RKO (cell line): ENCODE measurements at regions not wholly inside any gene's neighbourhood (a gene's known extent, or its start where the extent isn't known, plus 50 kb on each side); places are given as distances from the start of the nearest gene placed in this dataset.

Source experiments
- DNase-seq: peaks from one replicate; pipeline ENCODE4 v3.0.0-alpha.2; 2016; ENCODE audit warnings: low spot score

DNA sequence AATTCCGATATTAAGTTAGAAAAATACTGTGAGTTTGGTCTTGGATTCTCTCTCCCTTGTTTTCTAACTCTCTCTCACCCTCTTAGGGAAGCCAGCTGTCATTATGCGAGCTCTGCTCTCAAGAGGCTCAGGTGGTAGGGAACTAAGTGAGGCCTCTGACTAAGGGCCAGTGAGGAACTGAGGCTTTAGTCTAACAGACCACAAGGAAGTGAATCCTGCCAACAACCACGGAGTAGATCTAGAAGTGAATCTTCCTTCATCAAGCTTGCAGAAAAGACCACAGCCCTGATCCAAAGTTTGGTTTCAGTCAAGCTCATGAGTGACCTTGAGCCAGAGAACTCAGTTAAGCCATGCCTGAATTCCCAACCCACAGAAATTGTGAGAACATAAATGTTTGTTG, 180.1 kb upstream of the PRMT6 start:
- DNase-seq: no peak

DNA sequence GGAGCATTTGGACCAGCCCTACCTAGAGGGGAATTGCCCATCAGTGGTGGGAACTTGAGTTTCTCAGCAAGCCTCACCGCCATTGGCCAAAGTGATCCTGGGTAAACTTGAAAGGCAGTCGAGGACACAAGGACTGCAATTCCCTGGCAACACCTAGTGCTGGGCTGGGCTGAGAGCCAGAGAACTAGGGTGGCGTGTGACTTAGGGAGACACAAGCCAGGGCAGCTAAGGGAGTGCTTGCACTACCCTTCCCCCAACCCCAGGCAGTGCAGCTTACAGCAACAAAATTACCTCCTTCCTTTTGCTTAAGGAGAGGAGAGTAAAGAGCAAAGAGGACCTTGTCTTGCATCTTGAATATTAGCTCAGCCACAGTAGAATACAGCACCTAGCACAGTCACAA, 176.9 kb upstream of the PRMT6 start:
- no peak for DNase-seq

- no peak for DNase-seq
Measured at GRCh38 chr1:106880226-106880625, 176.2 kb upstream of the PRMT6 start.

- DNase-seq: no peak
Measured at GRCh38 chr1:106883208-106883607, 173.3 kb upstream of the PRMT6 start.

DNA sequence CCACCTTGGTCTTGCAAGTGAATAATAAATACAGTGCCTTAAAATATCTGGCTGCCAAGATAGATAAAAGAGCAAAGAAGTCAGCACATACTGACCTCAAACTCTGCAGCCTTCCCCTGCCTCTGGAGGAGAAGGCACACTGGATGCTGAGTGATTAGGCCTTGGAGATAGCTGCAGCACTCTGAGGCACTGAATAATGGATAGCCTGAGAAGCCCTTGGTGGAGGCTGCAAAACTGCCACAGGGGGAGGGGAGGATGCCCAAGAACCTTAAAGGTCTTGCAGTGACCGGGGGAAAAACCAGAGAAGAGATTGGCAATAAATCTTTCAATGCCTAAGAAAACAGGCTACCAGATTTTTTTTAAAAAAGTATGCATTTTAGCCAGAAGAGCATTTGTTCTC, 167.4 kb upstream of the PRMT6 start:
- no peak for DNase-seq

GRCh38 chr1:106889583-106889982, 166.9 kb upstream of the PRMT6 start:
- no peak for DNase-seq

GRCh38 chr1:106897976-106898375, 158.5 kb upstream of the PRMT6 start:
- no peak for DNase-seq

GRCh38 chr1:106899644-106900043, 156.8 kb upstream of the PRMT6 start:
- DNase-seq: no peak

- DNase-seq: no peak
Measured at GRCh38 chr1:106907795-106908194, 148.7 kb upstream of the PRMT6 start.

DNA sequence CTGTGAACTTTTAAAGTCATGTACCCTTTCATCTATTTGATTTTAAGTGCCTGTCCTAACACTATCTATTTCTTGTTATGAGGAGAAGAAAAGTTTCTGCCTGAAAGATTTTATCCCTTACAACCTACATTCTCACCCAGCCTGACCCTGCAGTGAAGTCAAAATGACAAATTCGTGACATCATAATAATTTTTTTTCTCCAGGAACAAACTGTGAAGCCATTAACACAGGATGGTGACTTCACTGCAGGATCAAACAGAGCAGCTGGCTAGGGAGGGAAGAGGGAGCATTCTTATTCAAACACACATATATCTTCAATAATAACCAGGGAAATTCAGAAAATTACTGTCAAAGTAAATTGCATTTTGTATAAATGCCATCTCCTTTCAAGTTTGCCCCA, 147.8 kb upstream of the PRMT6 start:
- DNase-seq: no peak

DNA sequence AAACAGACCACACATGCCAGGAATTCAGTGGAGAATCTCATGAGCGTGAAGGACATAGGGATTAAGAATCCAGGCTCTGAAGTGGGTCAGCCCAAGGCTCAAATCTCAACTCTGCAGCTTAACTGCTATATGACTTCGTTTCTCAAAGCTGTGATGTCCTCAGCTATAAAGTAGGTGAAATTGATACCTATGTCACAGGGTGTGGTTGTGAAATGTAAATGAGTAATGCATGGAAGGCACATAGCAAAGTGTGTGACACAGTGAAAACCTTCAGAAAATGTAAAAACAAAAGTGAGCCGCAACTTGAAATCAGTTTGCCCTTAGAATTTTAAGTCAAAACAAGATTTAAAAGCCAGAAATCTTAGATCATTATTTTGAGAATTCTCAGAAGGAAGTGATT, 145.7 kb upstream of the PRMT6 start:
- DNase-seq: no peak

GRCh38 chr1:106912131-106912530, 144.3 kb upstream of the PRMT6 start:
- no peak for DNase-seq

DNA sequence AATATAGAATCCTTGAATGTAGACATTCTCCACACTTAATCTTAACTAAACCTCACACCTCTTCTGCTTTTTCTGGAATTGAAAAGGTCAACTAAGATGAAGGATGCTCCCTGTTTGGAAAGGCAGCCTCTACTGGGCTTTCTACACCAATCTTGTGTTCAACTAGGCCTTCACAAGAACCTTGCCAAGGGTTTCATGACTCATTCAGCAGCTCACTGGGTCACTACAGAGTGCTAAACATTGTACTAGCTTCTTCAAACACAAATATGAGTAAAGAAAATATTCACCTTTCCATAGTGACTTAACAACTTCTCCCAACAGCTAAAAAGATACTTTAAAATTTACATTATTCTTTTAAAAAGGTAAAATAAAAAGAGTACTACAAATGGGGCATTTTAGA, 135.3 kb upstream of the PRMT6 start:
- no peak for DNase-seq

GRCh38 chr1:106924360-106924759, 132.1 kb upstream of the PRMT6 start:
- no peak for DNase-seq

DNA sequence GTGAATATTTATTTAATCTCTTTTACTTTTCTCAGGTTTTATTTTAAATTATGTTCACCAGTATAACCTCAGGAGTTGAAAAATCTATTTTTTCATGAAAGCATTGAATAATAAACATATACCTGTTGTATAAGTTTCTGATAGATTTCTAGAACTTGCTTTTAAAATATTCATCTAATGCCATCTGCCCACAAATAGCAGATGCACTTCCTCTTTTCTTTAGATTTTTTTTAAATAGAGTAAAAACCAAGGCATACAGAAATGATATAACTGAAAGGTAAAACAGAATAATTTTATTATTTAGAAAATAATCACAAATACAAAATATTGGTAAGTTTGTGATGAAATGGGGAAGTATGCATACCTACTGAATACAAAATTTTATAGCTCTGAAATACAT, 130.7 kb upstream of the PRMT6 start:
- DNase-seq: no peak

GRCh38 chr1:106926803-106927582, 129.5 kb upstream of the PRMT6 start:
- peak; percentile 40 for DNase-seq

GRCh38 chr1:106937104-106937503, 119.4 kb upstream of the PRMT6 start:
- peak; percentile 90 for DNase-seq

DNA sequence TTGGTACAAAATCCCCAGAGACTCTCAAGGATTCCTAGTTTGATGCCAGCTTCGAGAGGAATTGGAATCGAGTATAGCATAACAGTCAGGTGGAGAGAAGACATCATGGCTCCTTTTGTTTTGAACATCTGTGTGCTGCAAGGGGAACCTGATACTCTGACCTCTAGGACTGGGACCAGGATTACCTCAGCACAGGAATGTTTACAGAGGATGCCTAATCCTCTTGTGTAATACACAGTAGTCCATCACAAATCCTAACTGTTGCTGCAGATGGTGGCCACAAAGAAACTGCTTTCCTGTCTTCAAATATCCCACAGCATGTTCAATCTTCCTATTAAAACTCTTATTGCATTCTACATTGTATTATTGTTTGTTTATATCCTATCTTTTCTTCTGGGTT, 111.8 kb upstream of the PRMT6 start:
- DNase-seq: no peak

DNA sequence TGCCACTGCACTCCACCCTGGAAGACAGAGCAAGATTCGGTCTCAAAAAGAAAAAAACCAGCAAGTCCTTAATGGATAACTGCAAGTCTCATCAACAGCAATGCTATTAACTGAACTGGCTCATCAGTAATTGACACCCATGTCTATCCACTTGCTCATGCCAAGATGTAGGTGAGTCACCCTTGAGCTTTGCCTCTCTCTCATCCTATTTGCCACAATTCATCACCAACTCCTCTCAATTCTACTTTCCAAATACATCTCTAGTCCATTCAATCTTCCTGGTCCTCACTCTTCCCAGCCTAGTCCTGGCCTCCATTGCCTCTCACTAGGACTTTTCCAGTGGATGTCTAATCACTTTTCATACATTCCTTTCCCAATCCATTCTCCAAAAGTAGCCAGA, 103.7 kb upstream of the PRMT6 start:
- peak; percentile 67 for DNase-seq

- no peak for DNase-seq
Measured at GRCh38 chr1:106954661-106955229, 101.7 kb upstream of the PRMT6 start.

DNA sequence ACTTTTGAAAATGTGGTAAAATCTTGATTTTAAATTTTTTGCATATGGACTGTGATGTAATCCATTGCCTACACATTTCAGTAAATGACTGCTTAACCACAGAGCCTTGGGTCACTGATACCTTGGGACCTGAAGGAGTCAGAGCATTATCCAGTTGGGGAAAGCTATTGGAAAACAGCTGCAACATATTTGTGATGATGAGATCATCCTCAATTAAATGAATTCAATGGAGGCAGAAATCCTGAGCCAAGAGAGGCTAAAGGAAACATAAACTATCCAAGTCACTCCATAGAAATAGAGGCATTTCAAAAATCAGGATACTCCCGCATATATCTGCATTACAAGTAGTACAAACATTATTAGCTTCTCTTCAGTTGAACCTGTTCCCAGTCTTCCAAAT, 99.8 kb upstream of the PRMT6 start:
- DNase-seq: no peak

GRCh38 chr1:106957795-106958194, 98.7 kb upstream of the PRMT6 start:
- DNase-seq: peak; percentile 26

DNA sequence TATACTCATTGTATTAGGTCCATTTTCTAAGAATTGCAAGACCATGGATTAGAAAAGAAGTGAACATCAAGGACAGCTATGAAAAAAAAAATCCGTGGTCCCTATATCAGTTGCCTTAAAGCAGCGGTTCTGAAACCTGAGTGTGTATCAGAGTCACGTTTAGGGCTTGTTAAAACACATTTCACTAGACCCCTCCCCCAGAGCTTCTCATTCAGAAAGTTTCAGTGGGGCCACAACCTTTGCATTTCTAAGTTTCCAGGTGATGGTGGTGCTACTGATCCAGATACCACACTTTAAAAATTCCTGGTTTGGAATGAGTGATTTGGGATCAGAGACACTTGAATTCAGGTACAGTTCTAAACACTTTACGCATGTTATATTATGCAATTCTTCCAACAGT, 96.1 kb upstream of the PRMT6 start:
- no peak for DNase-seq

DNA sequence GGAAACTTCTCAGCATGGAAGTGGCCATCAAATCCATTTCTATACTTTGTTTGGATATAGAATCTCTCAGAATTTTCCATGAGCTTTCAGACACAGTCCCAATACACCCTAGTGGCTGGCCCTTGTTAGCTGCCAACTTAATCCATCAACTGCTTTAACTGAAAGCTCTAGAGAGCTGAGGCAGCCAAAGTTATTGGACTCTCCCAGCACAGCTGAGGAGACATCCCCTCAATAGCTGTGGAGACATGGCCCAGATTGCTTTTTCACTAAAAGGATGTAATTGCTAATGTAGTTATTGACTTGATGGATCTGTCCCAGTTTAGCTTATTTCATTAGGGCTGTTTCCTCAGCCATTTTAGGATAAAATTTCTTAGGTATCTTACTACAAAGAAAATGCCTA, 94.8 kb upstream of the PRMT6 start:
- DNase-seq: no peak
